Epithelial cell of proximal tubule (primary cell): ENCODE measurements at regions not wholly inside any gene's neighbourhood (a gene's known extent, or its start where the extent isn't known, plus 50 kb on each side); places are given as distances from the start of the nearest gene placed in this dataset.

Experiments used
- DNase-seq: peaks from one replicate; pipeline ENCODE4 v3.0.0-alpha.2; 2011; ENCODE audit warnings: low read depth
- H3K4me3 ChIP-seq: 2 replicates; pipeline ENCODE4 v1.5.1; 2011; ENCODE audit warnings: low read depth, mild to moderate bottlenecking, low read length
- TF ChIP-seq, protein P1 (sequence below): conservative IDR thresholded peaks from 2 replicates; pipeline ENCODE4 v1.5.1; 2012; ENCODE audit warnings: low read depth, mild to moderate bottlenecking, low read length

DNA sequence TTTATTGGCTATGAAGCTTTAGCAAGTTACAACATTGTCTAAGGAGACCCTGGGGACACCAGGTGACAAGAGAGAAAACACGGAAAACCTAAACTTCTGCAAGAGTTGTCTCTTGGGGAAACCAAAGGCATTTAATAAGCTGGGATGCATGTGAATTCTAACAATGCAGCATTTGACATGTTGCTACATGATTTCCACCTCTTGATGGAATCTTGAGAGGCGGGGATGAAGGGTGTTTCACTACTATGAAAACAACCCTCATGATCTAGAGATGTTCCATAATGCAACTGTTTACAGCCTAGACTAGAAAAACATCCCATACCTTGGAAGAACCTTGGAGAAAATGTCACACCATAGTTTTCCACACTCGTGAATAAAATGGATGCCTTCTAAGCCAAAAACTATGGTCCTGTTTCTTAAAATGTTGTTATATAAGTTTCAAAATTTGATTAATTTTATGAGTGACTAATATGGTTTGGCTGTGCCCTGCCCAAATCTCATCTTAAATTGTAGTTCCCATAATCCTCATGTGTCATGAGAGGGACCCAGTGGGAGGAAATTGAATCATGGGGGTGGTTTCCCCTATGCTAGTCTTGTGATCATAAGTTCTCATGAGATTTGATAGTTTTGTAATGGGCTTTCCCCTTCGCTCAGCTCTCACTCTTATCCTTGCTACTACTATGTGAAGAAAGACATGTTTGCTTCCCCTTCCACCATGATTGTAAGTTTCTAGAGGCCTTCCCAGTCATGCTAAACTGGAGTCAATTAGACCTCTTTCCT is 164.6 kb downstream of the TNFSF13B start:
- TF ChIP-seq, protein P1, sequence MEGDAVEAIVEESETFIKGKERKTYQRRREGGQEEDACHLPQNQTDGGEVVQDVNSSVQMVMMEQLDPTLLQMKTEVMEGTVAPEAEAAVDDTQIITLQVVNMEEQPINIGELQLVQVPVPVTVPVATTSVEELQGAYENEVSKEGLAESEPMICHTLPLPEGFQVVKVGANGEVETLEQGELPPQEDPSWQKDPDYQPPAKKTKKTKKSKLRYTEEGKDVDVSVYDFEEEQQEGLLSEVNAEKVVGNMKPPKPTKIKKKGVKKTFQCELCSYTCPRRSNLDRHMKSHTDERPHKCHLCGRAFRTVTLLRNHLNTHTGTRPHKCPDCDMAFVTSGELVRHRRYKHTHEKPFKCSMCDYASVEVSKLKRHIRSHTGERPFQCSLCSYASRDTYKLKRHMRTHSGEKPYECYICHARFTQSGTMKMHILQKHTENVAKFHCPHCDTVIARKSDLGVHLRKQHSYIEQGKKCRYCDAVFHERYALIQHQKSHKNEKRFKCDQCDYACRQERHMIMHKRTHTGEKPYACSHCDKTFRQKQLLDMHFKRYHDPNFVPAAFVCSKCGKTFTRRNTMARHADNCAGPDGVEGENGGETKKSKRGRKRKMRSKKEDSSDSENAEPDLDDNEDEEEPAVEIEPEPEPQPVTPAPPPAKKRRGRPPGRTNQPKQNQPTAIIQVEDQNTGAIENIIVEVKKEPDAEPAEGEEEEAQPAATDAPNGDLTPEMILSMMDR, result no peak
- H3K4me3 ChIP-seq, result no peak overlapping the region
- DNase-seq, result no peak

DNA sequence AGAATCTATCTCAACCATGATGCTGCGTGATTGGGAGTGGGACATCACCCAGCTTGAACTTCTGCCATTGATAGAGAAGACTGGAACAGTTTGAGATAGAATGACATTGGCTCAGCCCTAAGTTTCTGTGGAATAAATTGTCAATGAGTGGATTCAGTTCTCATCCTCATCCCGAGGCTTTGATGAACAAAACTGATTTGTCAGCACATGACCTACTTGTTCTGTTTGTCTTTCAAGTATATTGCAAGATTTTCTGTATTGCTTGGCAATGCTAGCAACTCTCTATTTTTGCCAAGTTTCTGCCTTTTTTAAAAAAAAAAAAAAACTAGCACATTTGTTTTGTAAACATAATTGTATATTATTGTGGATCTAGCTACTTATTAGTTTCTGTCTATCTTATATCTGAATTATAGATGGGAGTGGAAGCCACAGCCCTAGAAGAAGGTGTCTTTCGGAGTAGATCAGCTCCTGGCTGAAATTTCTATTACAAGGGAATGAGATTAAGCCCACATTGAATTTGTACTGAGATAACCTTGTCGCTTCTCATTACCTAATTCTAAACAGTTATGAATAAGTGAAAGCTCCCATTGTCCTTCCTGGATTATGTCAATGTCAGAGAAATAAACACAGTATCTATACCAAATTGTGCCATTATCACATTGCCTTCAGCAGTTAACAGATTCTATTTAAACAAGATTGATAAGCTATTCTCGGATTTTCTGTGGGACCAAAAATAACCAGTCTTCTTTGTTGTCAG is 166.1 kb downstream of the TNFSF13B start:
- DNase-seq, result no peak
- no peak overlapping the region for H3K4me3 ChIP-seq
- TF ChIP-seq, protein P1, result no peak

DNA sequence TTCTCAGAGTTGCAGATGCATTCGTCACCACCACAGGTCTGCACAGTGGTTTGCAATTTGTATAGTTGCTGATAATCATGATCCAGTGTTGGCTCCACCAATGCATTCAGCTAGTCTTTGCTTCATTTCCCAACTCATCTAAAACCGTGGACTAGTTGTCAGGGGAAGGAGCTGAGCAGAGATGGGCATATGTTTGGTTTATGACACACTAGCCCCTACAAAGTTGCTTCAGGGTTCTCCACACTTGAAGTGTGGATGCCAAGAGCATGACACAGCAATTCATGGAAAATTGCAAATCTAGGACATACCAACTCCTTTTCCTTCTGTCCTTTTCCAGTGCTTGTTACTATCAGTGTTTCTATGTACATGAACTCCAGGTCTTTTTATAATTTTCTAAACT is 168.0 kb downstream of the TNFSF13B start:
- DNase-seq, result no peak
- TF ChIP-seq, protein P1, result no peak
- H3K4me3 ChIP-seq, result no peak overlapping the region

DNA sequence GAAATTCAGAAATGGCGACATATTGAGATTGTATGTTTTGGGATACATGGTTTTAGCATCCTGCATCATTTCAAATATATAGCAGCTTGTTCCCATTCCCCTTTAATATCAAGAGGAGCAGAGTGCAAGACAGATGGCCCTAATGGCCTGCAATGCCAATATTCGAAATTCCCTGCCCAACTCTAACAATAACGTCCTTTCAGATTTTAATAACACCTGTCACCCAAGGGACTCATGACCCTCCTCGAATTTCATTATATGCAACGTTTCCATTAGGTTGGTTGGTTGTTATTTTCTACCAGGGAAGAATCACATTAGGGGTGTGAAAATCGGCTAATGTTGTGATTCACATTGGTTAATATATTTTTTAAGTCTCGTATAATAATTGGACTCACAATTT is 170.0 kb downstream of the TNFSF13B start:
- DNase-seq, result no peak
- H3K4me3 ChIP-seq, result no peak overlapping the region
- TF ChIP-seq, protein P1, result no peak

DNA sequence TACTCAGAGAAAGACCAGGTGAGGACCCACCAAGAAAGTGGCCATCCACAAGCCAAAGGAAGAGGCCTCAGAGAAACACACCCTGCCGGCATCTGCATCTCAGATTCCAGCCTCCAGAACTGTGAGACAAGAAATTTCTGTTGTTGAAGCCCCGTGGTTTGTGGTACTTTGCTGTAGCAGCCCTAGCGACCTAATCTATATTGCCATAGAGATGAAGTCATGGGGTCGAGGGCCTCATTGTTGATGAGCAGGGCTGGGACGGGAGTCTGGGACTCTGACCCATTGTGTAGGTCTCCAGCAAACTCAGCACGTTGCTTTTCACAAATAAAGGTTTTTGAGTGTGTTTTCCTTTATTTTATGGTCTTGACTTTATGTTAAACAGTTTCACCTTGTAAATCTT is 174.9 kb downstream of the TNFSF13B start:
- no peak overlapping the region for H3K4me3 ChIP-seq
- TF ChIP-seq, protein P1, result no peak
- DNase-seq, result no peak

DNA sequence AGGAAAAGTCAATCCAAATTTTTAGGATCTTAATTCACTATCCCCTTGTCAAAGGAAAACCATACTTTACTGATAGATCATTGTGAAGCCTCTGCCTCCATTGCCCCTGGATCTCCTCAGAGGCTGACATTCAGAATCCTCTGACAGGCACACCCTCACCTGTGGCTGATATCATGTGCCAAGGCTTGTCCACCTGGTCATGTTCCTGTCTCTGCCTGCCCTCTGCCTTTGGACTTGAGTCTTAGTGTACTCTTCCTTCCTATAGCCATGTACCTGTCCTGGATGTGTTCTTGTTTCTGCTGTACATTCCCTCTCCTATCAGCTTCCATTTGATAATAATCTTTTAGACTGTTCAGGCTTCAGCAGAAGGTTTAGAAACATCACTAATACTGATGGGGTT is 179.4 kb downstream of the TNFSF13B start:
- TF ChIP-seq, protein P1, result no peak
- no peak for DNase-seq
- H3K4me3 ChIP-seq, result no peak overlapping the region
